PC-3 (cell line): ENCODE measurements at regions not wholly inside any gene's neighbourhood (a gene's known extent, or its start where the extent isn't known, plus 50 kb on each side); places are given as distances from the start of the nearest gene placed in this dataset.

ENCODE experiments used
- ATAC-seq: fragments of 200-7000 bp; cut with Tn5 transposase; 2 replicates; pipeline ENCODE4 v1.9.1; 2020; ENCODE audit warnings: mild to moderate bottlenecking, moderate library complexity
- BruUV-seq: library from RNA; stranded (reverse); fragments of 400-500 nt; replicated peaks from 2 replicates; lab custom pipeline; 2021; lab: Mats Ljungman, UMichigan
- CTCF ChIA-PET: fragments of 300-600 bp; sonication (Branson Sonifier 250); formaldehyde crosslinking; loops from one replicate; lab custom pipeline; 2022; ENCODE audit warnings: antibody characterized with exemption; lab: Charles Lee
- POLR2A ChIA-PET: fragments of 300-600 bp; sonication (Branson Sonifier 250); formaldehyde crosslinking; loops from one replicate; lab custom pipeline; 2022; ENCODE audit warnings: antibody characterized with exemption; ENCODE audit not compliant: unreplicated experiment; lab: Charles Lee
- DNase-seq: peaks from one replicate; pipeline ENCODE4 v3.0.0-alpha.2; 2015
- H2AFZ ChIP-seq: fragments of 300-600 bp; sonication (generic); 2 replicates; pipeline ENCODE4 v1.6.0; 2016; ENCODE audit warnings: antibody characterized with exemption, low read length
- H3F3A ChIP-seq: fragments of 300-600 bp; sonication (generic); one replicate; pipeline ENCODE4 v1.6.0; 2017; ENCODE audit warnings: antibody characterized with exemption, low read length, control low read depth, mild to moderate bottlenecking; ENCODE audit not compliant: unreplicated experiment
- H3K27ac ChIP-seq: fragments of 300-600 bp; sonication (generic); 2 replicates; pipeline ENCODE4 v1.5.1; 2016; ENCODE audit warnings: mild to moderate bottlenecking, low read length
- H3K27me3 ChIP-seq: fragments of 300-600 bp; sonication (generic); 2 replicates; pipeline ENCODE4 v1.6.1; 2016; ENCODE audit warnings: low read length, mixed read lengths
- H3K36me3 ChIP-seq: fragments of 300-600 bp; sonication (generic); 2 replicates; pipeline ENCODE4 v1.6.1; 2016; ENCODE audit warnings: low read depth, mixed run types, low read length, mixed read lengths
- H3K4me1 ChIP-seq: fragments of 300-600 bp; sonication (generic); 2 replicates; pipeline ENCODE4 v1.5.1; 2016; ENCODE audit warnings: low read length; ENCODE audit not compliant: insufficient read depth
- H3K4me2 ChIP-seq: fragments of 300-600 bp; sonication (generic); 2 replicates; pipeline ENCODE4 v1.6.0; 2016; ENCODE audit warnings: low read length
- H3K4me3 ChIP-seq: fragments of 300-600 bp; sonication (generic); 2 replicates; pipeline ENCODE4 v1.5.1; 2016; ENCODE audit warnings: mild to moderate bottlenecking, low read length, mixed read lengths
- H3K79me2 ChIP-seq: fragments of 300-600 bp; sonication (generic); 2 replicates; pipeline ENCODE4 v1.6.1; 2017; ENCODE audit warnings: low read length, mixed read lengths
- H3K9ac ChIP-seq: fragments of 300-600 bp; sonication (generic); 2 replicates; pipeline ENCODE4 v1.6.0; 2016; ENCODE audit warnings: mild to moderate bottlenecking, low read length
- H3K9me2 ChIP-seq: fragments of 300-600 bp; sonication (generic); replicated peaks from 2 replicates; pipeline ENCODE4 v1.6.1; 2016; ENCODE audit warnings: mixed run types, low read length, mixed read lengths
- H3K9me3 ChIP-seq: fragments of 300-600 bp; sonication (generic); 2 replicates; pipeline ENCODE4 v1.6.1; 2016; ENCODE audit warnings: low read length, mixed read lengths
- H4K20me1 ChIP-seq: fragments of 300-600 bp; sonication (generic); 2 replicates; pipeline ENCODE4 v1.6.1; 2016; ENCODE audit warnings: low read length, mixed read lengths
- EZH2 ChIP-seq: fragments of 300-600 bp; sonication (generic); IDR thresholded peaks from one replicate; pipeline ENCODE4 v1.6.1; 2017; ENCODE audit warnings: antibody characterized with exemption, mild to moderate bottlenecking, low read length; ENCODE audit not compliant: unreplicated experiment
- EZH2phosphoT487 ChIP-seq: fragments of 300-600 bp; sonication (generic); IDR thresholded peaks from 2 replicates; pipeline ENCODE4 v1.6.1; 2018; ENCODE audit warnings: mild to moderate bottlenecking, antibody characterized with exemption, low read length, borderline replicate concordance
- intact Hi-C: fragments of 100-400 bp; cut with micrococcal nuclease; formaldehyde crosslinking; loops from 2 replicates; pipeline ENCODE4 v1.9.0; 2023
- TF ChIP-seq, protein P1 (sequence below): fragments of 300-600 bp; sonication (generic); conservative IDR thresholded peaks from 2 replicates; pipeline ENCODE4 v1.5.1; 2017; ENCODE audit warnings: antibody characterized with exemption, low read depth, mild to moderate bottlenecking, low read length

DNA sequence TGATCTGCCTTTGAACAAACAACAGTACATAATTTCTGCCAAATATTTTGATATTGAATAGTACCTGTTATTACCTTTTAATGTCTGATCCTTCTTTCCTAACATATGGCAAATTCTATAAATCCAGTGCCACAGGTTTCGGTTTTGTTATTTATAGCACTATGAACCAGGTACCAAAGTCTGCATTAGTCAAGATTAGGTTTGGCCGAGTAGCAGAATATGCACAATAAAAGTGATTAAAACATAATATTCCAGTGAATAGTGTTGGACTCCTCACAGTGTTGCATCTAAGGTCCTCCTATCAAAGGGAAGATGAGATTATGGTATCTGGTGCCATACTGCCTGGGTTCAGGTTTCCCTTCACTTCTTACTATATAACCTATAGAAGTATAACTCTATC is 599.0 kb downstream of the ZPLD1 start:
- Histone ChIP-seq H3K9me2 (no peaks in the 10 kb centered on the region), H3K9ac (no peak overlapping the region), H3F3A (no peaks in the 10 kb centered on the region), H3K4me3 (no peak overlapping the region), H3K27me3 (no peaks in the 10 kb centered on the region), H3K4me1 (no peaks in the 10 kb centered on the region), H3K27ac (no peak overlapping the region), H4K20me1 (no peaks in the 10 kb centered on the region), H2AFZ (no peak overlapping the region), H3K79me2 (no peaks in the 10 kb centered on the region), H3K36me3 (no peaks in the 10 kb centered on the region), H3K4me2 (no peak overlapping the region), H3K9me3 (no peaks in the 10 kb centered on the region)
- ChIA-PET CTCF (no interaction called here), POLR2A (no interaction called here)
- no peak for DNase-seq
- BruUV-seq: no TSS peak
- TF ChIP-seq EZH2 (no peak), EZH2phosphoT487 (no peak)
- TF ChIP-seq, protein P1, sequence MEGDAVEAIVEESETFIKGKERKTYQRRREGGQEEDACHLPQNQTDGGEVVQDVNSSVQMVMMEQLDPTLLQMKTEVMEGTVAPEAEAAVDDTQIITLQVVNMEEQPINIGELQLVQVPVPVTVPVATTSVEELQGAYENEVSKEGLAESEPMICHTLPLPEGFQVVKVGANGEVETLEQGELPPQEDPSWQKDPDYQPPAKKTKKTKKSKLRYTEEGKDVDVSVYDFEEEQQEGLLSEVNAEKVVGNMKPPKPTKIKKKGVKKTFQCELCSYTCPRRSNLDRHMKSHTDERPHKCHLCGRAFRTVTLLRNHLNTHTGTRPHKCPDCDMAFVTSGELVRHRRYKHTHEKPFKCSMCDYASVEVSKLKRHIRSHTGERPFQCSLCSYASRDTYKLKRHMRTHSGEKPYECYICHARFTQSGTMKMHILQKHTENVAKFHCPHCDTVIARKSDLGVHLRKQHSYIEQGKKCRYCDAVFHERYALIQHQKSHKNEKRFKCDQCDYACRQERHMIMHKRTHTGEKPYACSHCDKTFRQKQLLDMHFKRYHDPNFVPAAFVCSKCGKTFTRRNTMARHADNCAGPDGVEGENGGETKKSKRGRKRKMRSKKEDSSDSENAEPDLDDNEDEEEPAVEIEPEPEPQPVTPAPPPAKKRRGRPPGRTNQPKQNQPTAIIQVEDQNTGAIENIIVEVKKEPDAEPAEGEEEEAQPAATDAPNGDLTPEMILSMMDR: no peak
- no peak for ATAC-seq
- intact Hi-C loops: no loop called here

DNA sequence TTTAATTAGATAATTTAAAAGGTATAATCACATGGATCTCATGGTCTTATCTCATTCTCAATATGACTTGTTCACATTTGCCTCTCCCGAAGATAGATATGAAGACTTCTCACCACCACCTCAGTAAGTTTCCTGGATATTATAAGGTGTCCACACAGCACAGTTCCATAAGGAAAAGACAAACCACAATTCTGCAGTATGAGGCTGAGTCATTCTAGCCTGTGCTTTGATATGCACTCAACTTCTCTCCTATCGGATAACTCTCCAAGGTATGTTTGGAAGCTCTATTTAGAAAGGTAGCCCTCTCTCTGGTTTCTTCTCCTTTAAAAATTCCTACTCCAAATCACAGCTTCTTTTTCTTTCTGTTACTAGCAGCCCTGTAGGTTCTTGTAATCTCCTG is 612.8 kb downstream of the ZPLD1 start:
- no peak overlapping the region for H3K27ac ChIP-seq
- ATAC-seq (no peak), DNase-seq (no peak)
- no peaks in the 10 kb centered on the region for H3K36me3 ChIP-seq
- ChIA-PET POLR2A (no interaction called here), CTCF (no interaction called here)
- H2AFZ ChIP-seq: no peak overlapping the region
- no peaks in the 10 kb centered on the region for H3K9me3 ChIP-seq
- no peak overlapping the region for H3K4me3 ChIP-seq
- H3F3A ChIP-seq: no peaks in the 10 kb centered on the region
- no TSS peak for BruUV-seq
- H3K79me2 ChIP-seq: no peaks in the 10 kb centered on the region
- no peaks in the 10 kb centered on the region for H3K9me2 ChIP-seq
- no peaks in the 10 kb centered on the region for H3K4me1 ChIP-seq
- intact Hi-C loops: no loop called here
- TF ChIP-seq, protein P1: no peak
- no peak for TF ChIP-seq EZH2
- no peak for TF ChIP-seq EZH2phosphoT487
- no peak overlapping the region for H3K9ac ChIP-seq
- H4K20me1 ChIP-seq: no peaks in the 10 kb centered on the region
- H3K4me2 ChIP-seq: no peak overlapping the region
- peaks cover 5% of the 10 kb centered on the region; the same call in 1 of the 2 replicates for H3K27me3 ChIP-seq

- Histone ChIP-seq H3K79me2 (no peaks in the 10 kb centered on the region), H3K27ac (no peak overlapping the region), H3K4me1 (no peaks in the 10 kb centered on the region), H3K36me3 (no peaks in the 10 kb centered on the region), H3K9me2 (no peaks in the 10 kb centered on the region), H2AFZ (no peak overlapping the region), H3K4me3 (no peak overlapping the region), H3K4me2 (no peak overlapping the region), H3K9ac (no peak overlapping the region), H4K20me1 (no peaks in the 10 kb centered on the region), H3K27me3 (peaks cover 5% of the 10 kb centered on the region; the same call in 1 of the 2 replicates), H3K9me3 (no peaks in the 10 kb centered on the region), H3F3A (no peaks in the 10 kb centered on the region)
- ATAC-seq (no peak), DNase-seq (no peak)
- no TSS peak for BruUV-seq
- POLR2A ChIA-PET: no interaction called here
- CTCF ChIA-PET: interaction anchor here (0.6 kb wide), 1 partner anchor 523 kb away, joined by 4 read pairs; no protein-coding TSS in a partner anchor
- intact Hi-C loops: no loop called here
- TF ChIP-seq EZH2 (no peak), EZH2phosphoT487 (no peak)
- TF ChIP-seq, protein P1: no peak
Measured at GRCh38 chr3:103048068-103048722, 613.4 kb downstream of the ZPLD1 start.
